Mucosa of rectum (tissue), 2 donors: ENCODE measurements at regions not wholly inside any gene's neighbourhood (a gene's known extent, or its start where the extent isn't known, plus 50 kb on each side); places are given as distances from the start of the nearest gene placed in this dataset.

Experiments
- H3K27ac ChIP-seq, 2 donors: one replicate each; pipeline ENCODE4 v1.7.0; 2013; ENCODE audit warnings: inconsistent platforms in 2 of 2, low read depth in 2 of 2, low read length in 2 of 2
- H3K27me3 ChIP-seq, 2 donors: one replicate each; pipeline ENCODE4 v1.7.0; 2013; ENCODE audit warnings: low read length in 2 of 2; ENCODE audit not compliant: control insufficient read depth in 2 of 2, insufficient read depth in 2 of 2
- H3K36me3 ChIP-seq, 2 donors: one replicate each; pipeline ENCODE4 v1.7.0; 2013; ENCODE audit warnings: low read length in 2 of 2; ENCODE audit not compliant: control insufficient read depth in 2 of 2, insufficient read depth in 2 of 2
- H3K4me1 ChIP-seq, 2 donors: one replicate each; pipeline ENCODE4 v1.7.0; 2013; ENCODE audit warnings: low read length in 2 of 2, mild to moderate bottlenecking in 1 of 2; ENCODE audit not compliant: control insufficient read depth in 2 of 2, insufficient read depth in 2 of 2
- H3K4me3 ChIP-seq, 2 donors: one replicate each; pipeline ENCODE4 v1.7.0; 2013; ENCODE audit warnings: low read length in 2 of 2
- H3K9ac ChIP-seq, 2 donors: one replicate each; pipeline ENCODE4 v1.7.0; 2013; ENCODE audit warnings: low read length in 2 of 2, low read depth in 1 of 2, mild to moderate bottlenecking in 1 of 2
- H3K9me3 ChIP-seq, 2 donors: one replicate each; pipeline ENCODE4 v1.7.0; 2013; ENCODE audit warnings: low read length in 2 of 2; ENCODE audit not compliant: control insufficient read depth in 2 of 2
- donor health status: healthy.
- donor health status: Normal muscosa, but diverticular disease.

GRCh38 chr2:217026569-217026968 lies 166.7 kb upstream of the TNP1 start:
- no peak overlapping the region for H3K27ac ChIP-seq
- H3K36me3 ChIP-seq: no peaks in the 10 kb centered on the region
- no peak overlapping the region for H3K9ac ChIP-seq
- H3K4me3 ChIP-seq: no peak overlapping the region
- H3K4me1 ChIP-seq: no peaks in the 10 kb centered on the region
- H3K27me3 ChIP-seq: no peaks in the 10 kb centered on the region
- no peaks in the 10 kb centered on the region for H3K9me3 ChIP-seq

- no peaks in the 10 kb centered on the region for H3K4me1 ChIP-seq
- no peaks in the 10 kb centered on the region for H3K36me3 ChIP-seq
- no peak overlapping the region for H3K27ac ChIP-seq
- H3K9ac ChIP-seq: no peak overlapping the region
- H3K4me3 ChIP-seq: no peak overlapping the region
- no peaks in the 10 kb centered on the region for H3K9me3 ChIP-seq
- H3K27me3 ChIP-seq: no peaks in the 10 kb centered on the region
Measured at GRCh38 chr2:217026161-217026560, 166.3 kb upstream of the TNP1 start.

- no peak overlapping the region for H3K9ac ChIP-seq
- H3K4me3 ChIP-seq: no peak overlapping the region
- no peaks in the 10 kb centered on the region for H3K4me1 ChIP-seq
- no peaks in the 10 kb centered on the region for H3K27me3 ChIP-seq
- no peaks in the 10 kb centered on the region for H3K9me3 ChIP-seq
- H3K36me3 ChIP-seq: no peaks in the 10 kb centered on the region
- no peak overlapping the region for H3K27ac ChIP-seq
Measured at GRCh38 chr2:217023611-217024010, 163.7 kb upstream of the TNP1 start.

- Histone ChIP-seq H3K27me3 (no peaks in the 10 kb centered on the region), H3K9ac (no peak overlapping the region), H3K4me3 (no peak overlapping the region), H3K27ac (no peak overlapping the region), H3K36me3 (no peaks in the 10 kb centered on the region), H3K9me3 (no peaks in the 10 kb centered on the region), H3K4me1 (no peaks in the 10 kb centered on the region)
Measured at GRCh38 chr2:217017456-217018252, 157.8 kb upstream of the TNP1 start.

GRCh38 chr2:217016796-217017419 lies 157.0 kb upstream of the TNP1 start:
- H3K9ac ChIP-seq: no peak overlapping the region
- no peaks in the 10 kb centered on the region for H3K27me3 ChIP-seq
- no peak overlapping the region for H3K4me3 ChIP-seq
- no peaks in the 10 kb centered on the region for H3K9me3 ChIP-seq
- H3K36me3 ChIP-seq: no peaks in the 10 kb centered on the region
- H3K4me1 ChIP-seq: no peaks in the 10 kb centered on the region
- no peak overlapping the region for H3K27ac ChIP-seq

GRCh38 chr2:217014328-217015105 lies 154.7 kb upstream of the TNP1 start:
- Histone ChIP-seq H3K9ac (no peak overlapping the region), H3K36me3 (no peaks in the 10 kb centered on the region), H3K9me3 (no peaks in the 10 kb centered on the region), H3K4me1 (no peaks in the 10 kb centered on the region), H3K27ac (no peak overlapping the region), H3K4me3 (no peak overlapping the region), H3K27me3 (no peaks in the 10 kb centered on the region)

GRCh38 chr2:217013926-217014325 lies 154.1 kb upstream of the TNP1 start:
- Histone ChIP-seq H3K27ac (no peak overlapping the region), H3K9ac (no peak overlapping the region), H3K4me1 (no peaks in the 10 kb centered on the region), H3K36me3 (no peaks in the 10 kb centered on the region), H3K4me3 (no peak overlapping the region), H3K9me3 (no peaks in the 10 kb centered on the region), H3K27me3 (no peaks in the 10 kb centered on the region)

- H3K27ac ChIP-seq: no peak overlapping the region
- H3K9me3 ChIP-seq: no peaks in the 10 kb centered on the region
- H3K4me1 ChIP-seq: no peaks in the 10 kb centered on the region
- H3K4me3 ChIP-seq: no peak overlapping the region
- no peaks in the 10 kb centered on the region for H3K36me3 ChIP-seq
- no peak overlapping the region for H3K9ac ChIP-seq
- H3K27me3 ChIP-seq: no peaks in the 10 kb centered on the region
Measured at GRCh38 chr2:217011576-217011975, 151.7 kb upstream of the TNP1 start.

GRCh38 chr2:217010173-217010572 lies 150.3 kb upstream of the TNP1 start:
- Histone ChIP-seq H3K9ac (no peak overlapping the region), H3K4me3 (no peak overlapping the region), H3K36me3 (no peaks in the 10 kb centered on the region), H3K27me3 (no peaks in the 10 kb centered on the region), H3K9me3 (no peaks in the 10 kb centered on the region), H3K4me1 (no peaks in the 10 kb centered on the region), H3K27ac (no peak overlapping the region)

GRCh38 chr2:217008794-217009193 lies 148.9 kb upstream of the TNP1 start:
- no peaks in the 10 kb centered on the region for H3K4me1 ChIP-seq
- no peak overlapping the region for H3K27ac ChIP-seq
- H3K9ac ChIP-seq: no peak overlapping the region
- no peaks in the 10 kb centered on the region for H3K9me3 ChIP-seq
- no peaks in the 10 kb centered on the region for H3K27me3 ChIP-seq
- no peak overlapping the region for H3K4me3 ChIP-seq
- no peaks in the 10 kb centered on the region for H3K36me3 ChIP-seq
